Transverse colon (tissue), 4 donors: ENCODE measurements at regions not wholly inside any gene's neighbourhood (a gene's known extent, or its start where the extent isn't known, plus 50 kb on each side); places are given as distances from the start of the nearest gene placed in this dataset.

ENCODE experiments used
- DNase-seq: peaks from one replicate; pipeline ENCODE4 v3.0.0-alpha.2; 2019
- H3K27ac ChIP-seq, 4 donors: fragments of 200-600 bp; sonication (generic); 2 replicates each; pipeline ENCODE4 v1.5.1; 2016 to 2018; ENCODE audit warnings: inconsistent platforms in 4 of 4
- H3K27me3 ChIP-seq: fragments of 200-600 bp; sonication (generic); 2 replicates; pipeline ENCODE4 v1.5.1; 2017; ENCODE audit warnings: inconsistent platforms
- H3K36me3 ChIP-seq, 4 donors: fragments of 200-600 bp; sonication (generic); 2 replicates each; pipeline ENCODE4 v1.5.1; 2017 to 2019; ENCODE audit warnings: inconsistent platforms in 4 of 4
- H3K4me1 ChIP-seq, 4 donors: fragments of 200-600 bp; sonication (generic); 2 replicates each; pipeline ENCODE4 v1.5.1; 2017 to 2020; ENCODE audit warnings: inconsistent platforms in 4 of 4
- H3K4me3 ChIP-seq, 4 donors: fragments of 200-600 bp; sonication (generic); 1 replicate in 1 of 4; 2 replicates in 3 of 4; pipeline versions ENCODE4 v1.5.1 to v1.6.1; 2017 to 2019; ENCODE audit warnings: inconsistent platforms in 4 of 4
- H3K9me3 ChIP-seq, 2 donors: fragments of 200-600 bp; sonication (generic); 2 replicates each; pipeline ENCODE4 v1.5.1; 2017 to 2019; ENCODE audit warnings: inconsistent platforms in 2 of 2
- CTCF ChIP-seq, 5 experiments: fragments of 200-600 bp in 3 of 5; fragments of 450-650 bp in 2 of 5; sonication (generic) in 3 of 5; IDR thresholded peaks; 1 replicate in 2 of 5; 2 replicates in 3 of 5; pipeline ENCODE4 v1.5.1; 2016 to 2017; ENCODE audit warnings: antibody characterized with exemption in 5 of 5, inconsistent platforms in 3 of 5, mild to moderate bottlenecking in 2 of 5, moderate library complexity in 1 of 5
- EP300 ChIP-seq: sonication (generic); formaldehyde crosslinking; IDR thresholded peaks from one replicate; pipeline ENCODE4 v1.6.1; 2017; ENCODE audit warnings: antibody characterized with exemption, low read depth
- POLR2A ChIP-seq: fragments of 450-650 bp; IDR thresholded peaks from one replicate; pipeline ENCODE4 v1.6.1; 2016; ENCODE audit warnings: antibody characterized with exemption, mild to moderate bottlenecking, moderate library complexity
- POLR2AphosphoS5 ChIP-seq, 3 donors: sonication (generic); formaldehyde crosslinking; IDR thresholded peaks; one replicate each; pipeline ENCODE4 v1.6.1; 2016; ENCODE audit warnings: antibody characterized with exemption in 3 of 3
- WGBS, 2 donors: methylation state at CpG; one replicate each; pipeline ENCODE4 v1.1.5; 2018; ENCODE audit warnings: low coverage in 1 of 2; 5-methylcytosine and 5-hydroxymethylcytosine counted together
- in situ Hi-C, 4 donors: fragments of 200-750 bp; cut with MboI; loops; one replicate each; pipeline versions ENCODE4 v1.15.0 to v1.15.1; 2017; ENCODE audit warnings: low sequenced_read_pairs in 3 of 4, low pct_ligation_motif_present in 1 of 4, low pct_unique_long_range_greater_than_20kb in 1 of 4
- intact Hi-C: fragments of 100-400 bp; cut with DNase I; formaldehyde crosslinking; loops from one replicate; pipeline ENCODE4 v1.15.1; 2023; ENCODE audit warnings: low total_unique reads

- Histone ChIP-seq H3K27me3 (no peaks in the 10 kb centered on the region), H3K4me3 (no peak overlapping the region), H3K9me3 (no peaks in the 10 kb centered on the region), H3K36me3 (no peaks in the 10 kb centered on the region), H3K27ac (no peak overlapping the region), H3K4me1 (no peaks in the 10 kb centered on the region)
- TF ChIP-seq POLR2AphosphoS5 (IDR thresholded peaks at IDR 0.05) (no peak), POLR2A (no peak), EP300 (no peak), CTCF (IDR thresholded peaks at IDR 0.05) (no peak)
- intact Hi-C loops (no loop called here), in situ Hi-C loops (no loop called here)
- no peak for DNase-seq
- WGBS, 2 donors = 96% methylated on average over 12 of the region's 12 CpGs; no CpG with 5 or more reads in 1 of the 2 donors
Observed at GRCh38 chr7:47659664-47660462, 78.0 kb upstream of the TNS3 start.

GRCh38 chr7:47658886-47659635 lies 77.2 kb upstream of the TNS3 start:
- Histone ChIP-seq H3K4me1 (no peaks in the 10 kb centered on the region), H3K9me3 (no peaks in the 10 kb centered on the region), H3K4me3 (no peak overlapping the region), H3K27me3 (no peaks in the 10 kb centered on the region), H3K36me3 (no peaks in the 10 kb centered on the region), H3K27ac (no peak overlapping the region)
- DNase-seq = no peak
- 95 to 100% methylated on average over 1 to 7 of the region's 8 CpGs for WGBS, 2 donors
- in situ Hi-C loops = no loop called here
- intact Hi-C loops = no loop called here
- no peak for TF ChIP-seq POLR2A
- no peak for TF ChIP-seq EP300
- no peak for TF ChIP-seq CTCF (IDR thresholded peaks at IDR 0.05)
- TF ChIP-seq POLR2AphosphoS5 (IDR thresholded peaks at IDR 0.05) = no peak

GRCh38 chr7:47657126-47657525 lies 75.2 kb upstream of the TNS3 start:
- intact Hi-C loops = no loop called here
- H3K27me3 ChIP-seq = no peaks in the 10 kb centered on the region
- no peaks in the 10 kb centered on the region for H3K4me1 ChIP-seq
- H3K36me3 ChIP-seq = no peaks in the 10 kb centered on the region
- no peak overlapping the region for H3K27ac ChIP-seq
- DNase-seq = no peak
- H3K4me3 ChIP-seq = no peak overlapping the region
- in situ Hi-C loops = no loop called here
- no peaks in the 10 kb centered on the region for H3K9me3 ChIP-seq
- 93 to 96% methylated on average over 4 to 8 of the region's 8 CpGs for WGBS, 2 donors
- no peak for TF ChIP-seq POLR2AphosphoS5 (IDR thresholded peaks at IDR 0.05)
- TF ChIP-seq EP300 = no peak
- TF ChIP-seq CTCF (IDR thresholded peaks at IDR 0.05) = no peak
- TF ChIP-seq POLR2A = no peak

GRCh38 chr7:47654672-47655298 lies 72.9 kb upstream of the TNS3 start:
- no peak for DNase-seq
- Histone ChIP-seq H3K9me3 (no peaks in the 10 kb centered on the region), H3K27ac (no peak overlapping the region), H3K4me1 (no peaks in the 10 kb centered on the region), H3K36me3 (no peaks in the 10 kb centered on the region), H3K4me3 (no peak overlapping the region), H3K27me3 (no peaks in the 10 kb centered on the region)
- in situ Hi-C loops (no loop called here), intact Hi-C loops (no loop called here)
- 45 to 86% methylated on average over 4 to 14 of the region's 14 CpGs for WGBS, 2 donors
- TF ChIP-seq EP300 (no peak), POLR2AphosphoS5 (IDR thresholded peaks at IDR 0.05) (no peak), POLR2A (no peak), CTCF (IDR thresholded peaks at IDR 0.05) (no peak)
